ENCODE measurements at regions not wholly inside any gene's neighbourhood (a gene's known extent, or its start where the extent isn't known, plus 50 kb on each side); places are given as distances from the start of the nearest gene placed in this dataset.

DNA sequence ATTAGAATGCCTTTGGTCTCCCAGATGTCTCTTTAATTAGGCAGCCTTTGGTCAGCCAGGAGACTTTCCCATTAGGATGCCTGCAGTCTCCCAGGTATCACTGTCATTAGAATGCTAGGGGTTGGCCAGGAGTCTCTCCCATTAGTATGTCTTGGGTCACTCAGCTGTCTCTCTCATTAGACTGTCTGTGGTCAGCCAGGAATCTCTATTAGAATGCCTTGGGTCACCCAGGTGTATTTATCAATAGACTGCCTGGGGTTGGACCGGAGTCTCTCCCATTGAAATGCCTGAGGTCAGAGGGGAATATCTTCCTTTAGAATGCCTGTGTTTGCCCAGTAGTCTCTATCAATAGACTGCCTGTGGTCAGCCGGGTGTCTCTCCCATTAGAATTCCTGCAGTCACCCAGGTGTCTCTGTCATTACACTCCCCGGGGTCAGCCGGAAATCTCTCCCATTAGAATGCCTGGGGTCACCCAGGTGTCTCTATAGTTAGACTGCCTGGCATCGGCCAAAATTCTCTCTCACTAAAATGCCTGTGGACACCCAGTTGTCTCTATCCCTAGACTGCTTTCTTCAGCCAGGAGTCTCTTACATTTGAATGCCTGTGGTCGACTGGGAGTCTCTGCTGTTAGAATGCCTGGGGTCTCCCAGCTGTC, 1460.3 kb downstream of the UQCRFS1 start:
- no peak for DNase-seq

DNA sequence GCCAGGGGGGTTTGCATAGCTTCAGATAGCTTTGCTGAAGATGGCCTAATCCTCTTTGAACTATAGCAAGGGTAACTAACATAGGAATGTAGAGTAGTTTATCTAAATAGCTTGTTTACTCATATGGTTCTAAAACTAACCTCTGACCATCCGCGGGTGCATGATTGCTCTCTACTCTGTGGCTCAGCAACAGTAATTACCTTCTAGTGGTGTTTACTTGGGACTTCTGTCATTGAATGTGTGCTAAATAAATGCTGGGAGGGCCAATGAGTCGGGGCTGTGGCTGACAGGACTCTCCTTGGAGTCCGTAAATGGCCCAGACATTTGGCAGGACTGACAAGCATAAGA, 1461.9 kb downstream of the UQCRFS1 start:
- DNase-seq = no peak

DNA sequence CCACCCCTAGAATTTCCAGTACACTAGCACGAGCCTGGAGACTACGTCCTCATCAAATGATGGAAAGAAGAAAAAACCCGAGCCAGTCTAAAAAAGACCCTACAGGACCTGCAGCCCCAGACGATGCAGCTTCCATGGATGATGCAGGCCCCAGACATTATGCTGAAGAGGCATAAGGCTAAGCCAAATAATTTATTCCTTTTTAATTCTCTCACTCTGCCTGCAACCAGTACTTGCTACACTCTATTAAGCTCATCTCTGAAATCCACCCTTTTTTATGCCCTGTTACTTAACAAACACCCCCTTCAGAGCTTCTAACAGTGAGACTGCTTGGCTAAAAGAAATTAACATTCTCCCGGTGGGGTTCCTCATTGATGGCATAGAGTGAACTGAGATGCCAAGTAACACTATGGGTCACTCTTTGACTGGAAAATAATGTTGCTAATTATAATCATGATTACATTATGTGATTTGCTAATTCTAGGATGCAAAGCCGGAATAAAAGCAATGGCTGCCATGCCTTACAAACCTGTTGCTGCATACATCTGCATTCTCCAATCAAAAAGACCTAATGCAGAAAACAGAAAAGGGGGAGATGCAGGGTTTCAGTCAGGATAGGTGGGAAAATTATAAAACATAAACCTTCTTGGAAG, 1462.4 kb downstream of the UQCRFS1 start:
- no peak for DNase-seq

DNA sequence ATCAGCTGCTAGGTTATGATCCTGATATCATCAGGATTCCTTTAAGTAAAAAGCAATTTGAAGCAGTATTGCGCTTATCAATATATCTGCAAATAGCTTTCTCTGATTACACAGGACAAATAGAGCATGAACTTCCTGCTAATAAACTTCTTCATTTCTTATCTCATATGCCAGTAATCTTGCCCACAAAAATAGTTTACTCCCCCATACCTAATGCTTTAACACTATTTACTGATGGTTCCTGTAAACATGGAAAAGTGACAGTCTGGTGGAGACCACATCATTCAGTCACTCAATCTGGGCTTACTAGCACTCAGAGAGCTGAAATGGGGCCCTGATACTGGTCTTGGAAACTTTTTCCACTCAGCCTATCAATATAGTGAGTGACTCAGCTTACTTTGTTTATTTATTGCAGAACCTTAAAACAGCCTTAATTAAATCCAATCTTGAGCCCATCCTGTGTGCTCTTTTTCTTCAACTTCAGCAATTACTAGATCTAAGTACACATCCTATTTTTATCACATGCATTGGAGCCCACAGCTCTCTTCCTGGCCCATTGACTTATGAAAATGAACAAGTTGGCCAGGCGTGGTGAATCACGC, 1464.3 kb downstream of the UQCRFS1 start:
- DNase-seq = no peak

- DNase-seq = no peak
Observed at GRCh38 chr19:27746691-27747380, 1466.1 kb downstream of the UQCRFS1 start.

DNA sequence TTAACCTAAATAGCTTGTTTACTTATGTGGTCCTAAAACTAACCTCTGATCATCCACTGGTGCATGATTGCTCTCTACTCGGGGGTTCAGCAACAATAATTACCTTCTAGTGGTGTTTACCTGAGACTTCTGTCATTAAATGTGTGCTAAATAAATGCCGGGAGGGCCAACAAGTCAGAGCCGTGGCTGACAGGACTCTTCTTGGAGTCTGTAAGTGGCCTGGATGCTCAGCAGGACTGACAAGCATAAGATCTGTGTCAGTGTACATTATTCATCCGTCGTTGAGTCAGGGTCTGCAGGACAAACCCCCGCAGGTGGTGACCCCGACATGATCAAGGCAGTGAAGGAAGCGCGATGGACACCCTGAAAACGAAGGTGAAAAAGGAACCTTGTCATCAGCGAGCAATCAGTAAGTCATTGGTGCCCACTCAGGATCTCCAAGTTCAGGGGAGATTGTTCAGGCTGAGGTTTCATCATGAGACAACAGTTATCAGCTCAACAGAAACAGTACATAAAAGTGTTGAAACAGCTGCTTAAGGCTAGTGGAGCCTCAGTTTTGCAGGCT, 1466.9 kb downstream of the UQCRFS1 start:
- no peak for DNase-seq

GRCh38 chr19:27744926-27745768, 1467.8 kb downstream of the UQCRFS1 start:
- no peak for DNase-seq

GRCh38 chr19:27742041-27742440, 1470.9 kb downstream of the UQCRFS1 start:
- no peak for DNase-seq

DNA sequence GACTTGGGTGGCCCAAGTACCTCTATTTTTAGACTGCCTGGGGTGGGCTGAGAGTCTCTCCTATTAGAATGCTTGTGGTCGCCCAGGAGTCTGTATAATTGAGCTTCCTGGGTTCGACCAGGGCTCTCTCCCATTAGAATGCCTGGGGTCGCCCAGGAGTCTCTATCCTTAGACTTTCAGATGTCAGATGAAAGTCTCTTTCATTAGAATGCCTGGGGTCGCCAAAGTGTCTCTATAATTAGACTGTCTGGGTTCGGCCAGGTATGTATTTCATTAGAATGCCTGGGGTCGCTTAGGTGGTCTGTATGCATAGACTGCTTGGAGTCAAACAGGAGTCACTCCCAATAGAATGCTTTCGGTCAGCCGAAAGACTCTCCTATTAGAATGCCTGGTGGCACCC, 1471.7 kb downstream of the UQCRFS1 start:
- no peak for DNase-seq

GRCh38 chr19:27740396-27740795, 1472.6 kb downstream of the UQCRFS1 start:
- DNase-seq = no peak

DNA sequence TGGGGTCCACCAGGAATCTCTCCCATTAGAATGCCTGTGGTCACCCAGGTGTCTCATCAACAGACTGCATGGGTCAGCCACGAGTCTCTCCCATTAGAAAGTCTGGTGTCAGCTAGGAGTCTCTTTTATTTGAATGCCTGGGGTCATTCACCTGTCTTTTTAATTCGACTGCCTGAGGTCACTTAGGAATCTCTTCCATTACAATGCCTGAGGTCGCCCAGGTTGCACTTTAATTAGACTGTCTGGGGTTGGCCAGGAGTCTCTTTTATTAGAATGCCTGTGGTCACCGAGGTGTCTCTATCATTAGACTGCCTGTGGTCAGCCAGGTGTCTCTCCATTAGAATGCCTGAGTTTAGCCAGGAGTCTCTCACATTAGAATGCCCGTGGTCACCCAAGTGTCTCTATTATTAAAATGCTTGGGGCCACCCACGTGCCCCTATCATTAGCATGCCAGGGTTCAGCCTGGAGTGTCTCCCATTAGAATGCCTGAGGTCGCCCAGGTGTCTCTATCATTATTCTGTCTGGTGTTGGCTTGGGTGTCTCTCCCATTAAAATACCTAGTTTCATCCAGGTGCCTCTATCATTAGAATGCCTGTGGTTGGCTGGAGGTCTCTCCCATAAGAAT, 1474.3 kb downstream of the UQCRFS1 start:
- DNase-seq = no peak

DNA sequence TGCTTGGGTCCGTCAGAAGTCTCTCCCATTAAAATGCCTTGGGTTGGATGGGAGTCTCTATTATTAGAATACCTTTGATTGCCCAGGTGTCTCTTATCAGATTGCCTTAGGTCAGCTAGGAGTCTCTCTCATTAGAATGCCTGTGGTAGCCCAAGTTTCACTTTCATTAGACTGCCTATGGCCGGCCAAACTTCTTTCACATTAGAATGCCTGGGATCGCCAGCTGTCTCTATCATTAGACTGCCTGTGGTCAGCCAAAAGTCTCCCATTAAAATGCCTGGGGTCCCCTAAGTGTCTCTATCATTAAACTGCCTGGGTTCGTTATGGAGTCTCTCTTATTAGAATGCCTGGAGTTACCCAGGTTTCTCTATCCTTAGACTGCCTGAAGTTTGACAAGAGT, 1476.7 kb downstream of the UQCRFS1 start:
- no peak for DNase-seq

GRCh38 chr19:27735314-27735713, 1477.6 kb downstream of the UQCRFS1 start:
- DNase-seq = no peak

GRCh38 chr19:27734496-27735220, 1478.3 kb downstream of the UQCRFS1 start:
- DNase-seq = no peak

- no peak for DNase-seq
Observed at GRCh38 chr19:27733551-27734266, 1479.2 kb downstream of the UQCRFS1 start.

DNA sequence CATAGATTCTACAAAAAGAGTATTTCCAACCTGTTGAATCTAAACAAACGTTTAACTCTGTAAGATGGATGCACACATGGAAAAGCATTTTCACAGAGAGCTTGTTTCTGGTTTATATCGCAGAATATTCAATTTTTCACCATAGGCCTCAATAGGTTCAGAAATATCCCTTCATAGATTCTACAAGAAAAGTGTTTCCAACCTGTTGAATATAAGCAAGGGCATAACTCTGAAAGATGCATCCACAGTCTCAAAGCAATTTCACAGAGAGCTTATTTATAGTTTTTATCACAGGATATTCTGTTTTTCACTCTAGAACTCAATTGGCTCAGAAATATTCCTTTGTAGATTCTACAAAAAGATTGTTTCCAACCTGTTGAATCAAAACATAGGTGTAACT, 1483.6 kb downstream of the UQCRFS1 start:
- no peak for DNase-seq

- no peak for DNase-seq
Observed at GRCh38 chr19:27722625-27723024, 1490.3 kb downstream of the UQCRFS1 start.

- DNase-seq = no peak
Observed at GRCh38 chr19:27720155-27720554, 1492.8 kb downstream of the UQCRFS1 start.

DNA sequence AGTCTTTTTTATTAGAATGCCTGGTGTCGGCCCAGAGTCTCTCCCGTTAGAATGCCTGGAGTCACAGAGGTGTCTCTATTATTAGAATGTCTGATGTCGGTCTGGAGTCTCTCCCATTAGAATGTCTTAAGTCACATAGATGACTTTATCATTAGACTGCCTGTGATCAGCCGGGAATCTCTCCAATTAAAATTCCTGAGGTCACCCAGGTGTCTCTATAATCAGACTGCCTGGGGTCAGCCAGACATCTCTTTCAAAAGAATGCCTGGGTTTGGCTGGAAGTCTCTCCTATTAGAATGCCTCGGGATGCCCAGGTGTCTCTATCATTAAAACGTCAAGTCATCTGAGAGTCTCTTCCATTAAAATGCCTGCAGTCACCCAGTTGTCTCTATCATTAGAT, 1493.9 kb downstream of the UQCRFS1 start:
- DNase-seq = no peak

DNA sequence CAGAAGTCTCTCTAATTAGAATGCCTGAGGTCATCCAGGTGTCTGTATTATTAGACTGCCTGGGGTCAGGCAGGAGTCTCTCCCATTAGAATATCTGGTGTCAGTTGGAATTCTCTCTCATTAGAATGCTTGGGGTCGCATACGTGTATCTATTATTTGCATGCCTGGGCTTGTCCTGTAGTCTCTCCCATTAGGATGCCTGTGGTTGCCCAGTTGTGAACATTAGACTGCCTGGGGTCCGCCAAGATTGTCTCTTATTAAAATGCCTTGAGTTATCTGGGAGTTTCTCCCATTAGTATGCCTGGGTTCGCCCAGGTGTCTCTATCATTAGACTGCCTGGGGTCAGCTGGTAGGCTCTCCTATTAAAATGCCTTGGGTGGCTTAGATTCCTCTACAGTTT, 1494.7 kb downstream of the UQCRFS1 start:
- DNase-seq = no peak

GRCh38 chr19:27717825-27718224, 1495.1 kb downstream of the UQCRFS1 start:
- no peak for DNase-seq
